ENCODE measurements at regions not wholly inside any gene's neighbourhood (a gene's known extent, or its start where the extent isn't known, plus 50 kb on each side); places are given as distances from the start of the nearest gene placed in this dataset.

DNA sequence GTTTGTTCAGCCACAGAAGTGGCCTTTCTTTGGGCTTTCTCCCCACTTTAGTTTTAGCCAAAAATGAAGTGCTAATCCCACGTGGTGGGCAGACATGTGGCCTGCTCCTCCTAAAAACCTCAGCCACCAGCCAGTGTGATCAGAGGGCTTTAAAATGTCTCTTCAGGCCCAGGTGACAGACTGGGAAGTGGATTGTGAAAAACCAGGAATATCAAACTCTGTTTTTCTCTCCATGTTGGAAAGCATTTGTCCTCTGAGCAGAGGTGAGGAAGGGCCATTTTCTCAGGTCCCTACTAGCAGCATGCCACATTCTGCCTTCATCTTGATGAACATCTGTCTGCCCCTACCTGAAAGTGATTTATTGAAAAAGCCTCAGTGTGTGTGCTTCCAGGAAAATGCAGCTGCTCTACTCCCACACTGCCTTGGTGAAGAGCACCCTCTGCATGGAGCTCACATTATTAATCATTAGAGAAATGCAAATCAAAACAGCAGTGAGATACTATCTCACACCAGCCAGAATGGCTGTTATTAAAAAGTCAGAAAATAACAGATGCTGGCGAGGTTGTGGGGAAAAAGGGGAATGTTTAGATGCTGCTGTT lies 181.2 kb upstream of the DMAC1 start:
- Mint-ChIP-seq H3K36me3 (ENCODE audit: low read depth) (peaks cover 19% of the 10 kb centered on the region), H3K4me3 (no peak overlapping the region), H3K27me3 (ENCODE audit: low read depth) (peaks cover 2% of the 10 kb centered on the region), H3K27ac (no peak overlapping the region), H3K9me3 (peaks cover 4% of the 10 kb centered on the region), H3K4me1 (ENCODE audit: low read depth) (peaks cover 59% of the 10 kb centered on the region)
- DNase-seq (ENCODE audit: low spot score) = no peak

DNA sequence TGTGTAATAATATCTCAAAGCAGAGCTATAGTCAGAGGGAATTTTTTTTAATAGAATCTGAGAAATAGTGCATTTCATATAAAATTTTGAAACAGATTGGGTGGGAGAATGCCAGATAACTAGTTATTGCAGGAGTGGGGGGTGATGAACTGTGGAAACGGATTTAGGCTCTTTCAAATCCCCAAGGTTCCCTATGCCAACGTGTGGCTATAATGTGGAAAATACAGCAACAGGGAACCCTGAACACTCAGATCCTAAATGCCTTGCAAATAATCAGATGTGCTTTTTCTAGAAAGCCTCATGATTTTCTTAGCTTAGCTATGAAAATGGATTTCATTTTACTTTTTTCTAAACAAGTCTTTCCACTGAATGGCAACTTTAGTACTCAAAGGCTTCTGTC lies 180.5 kb upstream of the DMAC1 start:
- Mint-ChIP-seq H3K9me3 (peaks cover 4% of the 10 kb centered on the region), H3K27ac (no peak overlapping the region), H3K27me3 (ENCODE audit: low read depth) (peaks cover 2% of the 10 kb centered on the region), H3K4me3 (no peak overlapping the region), H3K36me3 (ENCODE audit: low read depth) (peaks cover 19% of the 10 kb centered on the region), H3K4me1 (ENCODE audit: low read depth) (peaks cover 62% of the 10 kb centered on the region)
- DNase-seq (ENCODE audit: low spot score) = no peak

DNA sequence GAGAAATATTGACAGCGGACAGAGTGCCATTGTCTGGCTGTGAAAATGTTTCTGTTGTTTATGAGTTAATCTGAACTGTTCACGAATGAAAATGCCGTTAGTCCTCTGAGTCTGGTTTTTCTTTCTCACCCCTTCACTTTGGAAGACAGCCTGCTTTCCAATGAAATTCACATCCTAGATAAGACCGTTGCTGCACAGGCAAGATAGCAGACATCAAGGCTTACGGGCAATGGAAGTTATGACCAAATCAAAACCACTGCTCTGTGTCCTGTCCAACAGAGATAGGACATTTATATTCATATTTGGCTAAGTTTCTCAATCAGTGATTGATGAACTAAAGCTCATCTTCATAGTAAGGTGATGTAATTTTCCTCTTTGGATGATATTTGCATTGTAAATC lies 180.0 kb upstream of the DMAC1 start:
- DNase-seq (ENCODE audit: low spot score) = no peak
- Mint-ChIP-seq H3K9me3 (peaks cover 4% of the 10 kb centered on the region), H3K4me1 (ENCODE audit: low read depth) (peaks cover 66% of the 10 kb centered on the region), H3K27me3 (ENCODE audit: low read depth) (peaks cover 2% of the 10 kb centered on the region), H3K36me3 (ENCODE audit: low read depth) (peaks cover 22% of the 10 kb centered on the region), H3K27ac (no peak overlapping the region), H3K4me3 (no peak overlapping the region)

DNA sequence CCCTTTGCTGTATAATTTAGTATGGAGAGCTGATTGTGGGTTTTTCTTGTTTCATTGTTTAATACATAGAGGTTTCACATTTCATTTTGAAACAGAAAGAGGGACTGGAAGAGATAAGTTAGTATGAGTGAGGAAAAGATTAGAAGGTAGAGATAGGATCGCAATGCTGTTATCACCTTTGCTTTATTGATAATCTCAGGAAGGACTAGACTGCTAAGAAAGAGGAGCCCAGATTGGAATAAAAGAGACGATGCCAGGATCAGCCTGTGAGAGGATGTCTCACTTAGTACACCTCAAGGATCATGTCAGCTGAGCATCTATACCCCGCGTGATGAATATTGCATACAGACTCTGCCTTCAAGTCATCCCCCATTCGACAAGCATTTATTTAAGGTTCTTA lies 178.0 kb upstream of the DMAC1 start:
- H3K27me3 Mint-ChIP-seq (ENCODE audit: low read depth) = peaks cover 2% of the 10 kb centered on the region
- no peak for DNase-seq (ENCODE audit: low spot score)
- H3K4me1 Mint-ChIP-seq (ENCODE audit: low read depth) = peaks cover 72% of the 10 kb centered on the region
- no peaks in the 10 kb centered on the region for H3K9me3 Mint-ChIP-seq
- peak overlapping the region; percentile 96 for H3K27ac Mint-ChIP-seq
- H3K4me3 Mint-ChIP-seq = peak overlapping the region; percentile 58
- peaks cover 18% of the 10 kb centered on the region for H3K36me3 Mint-ChIP-seq (ENCODE audit: low read depth)

DNA sequence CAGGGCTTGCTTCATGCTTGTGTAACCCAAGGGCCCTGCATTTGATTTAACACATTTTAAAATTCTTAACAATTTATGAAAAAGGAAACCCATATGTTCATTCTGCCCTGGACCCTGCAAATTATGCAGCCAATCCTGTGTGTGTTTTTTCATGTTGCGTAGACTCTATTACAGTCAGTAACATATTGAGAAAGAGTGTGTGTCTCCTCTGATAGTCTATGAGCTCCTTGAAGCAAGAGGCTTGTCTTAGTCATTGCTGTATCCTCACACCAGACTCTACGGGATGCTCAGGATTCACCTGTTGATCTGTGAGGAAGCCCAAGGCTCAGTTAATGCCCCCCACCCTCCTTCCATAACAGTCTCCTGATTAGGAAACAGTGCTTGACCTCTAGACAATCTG lies 177.3 kb upstream of the DMAC1 start:
- peaks cover 73% of the 10 kb centered on the region for H3K4me1 Mint-ChIP-seq (ENCODE audit: low read depth)
- H3K27me3 Mint-ChIP-seq (ENCODE audit: low read depth) = peaks cover 2% of the 10 kb centered on the region
- peaks cover 17% of the 10 kb centered on the region for H3K36me3 Mint-ChIP-seq (ENCODE audit: low read depth)
- no peak for DNase-seq (ENCODE audit: low spot score)
- peak overlapping the region; percentile 96 for H3K27ac Mint-ChIP-seq
- H3K9me3 Mint-ChIP-seq = no peaks in the 10 kb centered on the region
- peak overlapping the region; percentile 58 for H3K4me3 Mint-ChIP-seq

DNA sequence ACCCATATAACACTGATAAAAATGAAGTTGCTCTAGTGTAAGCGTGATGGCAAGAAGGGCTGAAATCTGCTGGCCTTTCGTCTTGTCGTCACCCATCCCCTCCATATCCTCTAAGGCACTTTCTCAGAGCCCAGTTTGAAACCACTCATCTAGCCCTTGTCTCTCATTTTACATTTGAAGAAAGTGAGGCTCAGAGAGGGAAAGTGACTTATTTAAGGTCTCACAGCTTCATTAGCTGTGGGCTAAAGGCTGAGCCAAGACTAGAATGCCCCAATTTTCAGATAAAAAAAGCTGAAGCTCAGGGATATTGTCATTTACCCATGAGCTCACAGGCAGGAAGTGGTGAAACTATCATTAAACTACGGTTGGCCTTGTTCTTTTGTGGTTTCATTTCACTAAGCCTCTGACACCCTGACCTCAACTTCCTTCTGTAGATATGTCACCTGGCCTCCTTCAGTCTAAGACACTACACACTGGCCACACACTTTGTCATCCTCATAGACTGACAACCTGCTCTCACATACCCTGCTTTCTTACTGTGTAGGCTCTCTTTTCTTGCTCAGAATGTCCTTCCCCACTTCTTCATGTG lies 176.7 kb upstream of the DMAC1 start:
- H3K9me3 Mint-ChIP-seq = no peaks in the 10 kb centered on the region
- peak overlapping the region; percentile 58 for H3K4me3 Mint-ChIP-seq
- peak; percentile 80 for DNase-seq (ENCODE audit: low spot score)
- peak overlapping the region; percentile 96 for H3K27ac Mint-ChIP-seq
- H3K27me3 Mint-ChIP-seq (ENCODE audit: low read depth) = peaks cover 2% of the 10 kb centered on the region
- peaks cover 67% of the 10 kb centered on the region for H3K4me1 Mint-ChIP-seq (ENCODE audit: low read depth)
- peaks cover 11% of the 10 kb centered on the region for H3K36me3 Mint-ChIP-seq (ENCODE audit: low read depth)

DNA sequence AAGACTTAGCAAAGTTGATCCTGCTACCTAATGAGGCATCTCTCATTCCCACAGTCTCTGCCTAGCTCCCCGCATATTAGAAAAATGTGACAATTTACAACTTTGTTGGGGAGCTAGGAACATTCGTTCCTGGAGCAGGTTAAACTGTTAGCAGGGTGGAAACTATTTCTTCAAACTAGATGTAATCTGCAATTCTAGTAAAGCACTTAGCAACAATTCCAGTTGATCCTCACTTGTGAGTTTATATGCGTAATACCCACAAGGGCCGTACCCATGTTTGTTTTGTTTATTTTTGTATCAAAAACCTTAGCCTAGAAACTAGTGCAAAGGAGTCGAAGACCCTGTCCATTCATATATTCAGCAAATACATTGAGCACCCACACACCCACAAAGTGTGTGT lies 175.8 kb upstream of the DMAC1 start:
- DNase-seq (ENCODE audit: low spot score) = no peak
- peaks cover 2% of the 10 kb centered on the region for H3K27me3 Mint-ChIP-seq (ENCODE audit: low read depth)
- H3K4me1 Mint-ChIP-seq (ENCODE audit: low read depth) = peaks cover 59% of the 10 kb centered on the region
- peaks cover 7% of the 10 kb centered on the region for H3K36me3 Mint-ChIP-seq (ENCODE audit: low read depth)
- H3K27ac Mint-ChIP-seq = peak overlapping the region; percentile 89
- no peaks in the 10 kb centered on the region for H3K9me3 Mint-ChIP-seq
- H3K4me3 Mint-ChIP-seq = peak overlapping the region; percentile 62

DNA sequence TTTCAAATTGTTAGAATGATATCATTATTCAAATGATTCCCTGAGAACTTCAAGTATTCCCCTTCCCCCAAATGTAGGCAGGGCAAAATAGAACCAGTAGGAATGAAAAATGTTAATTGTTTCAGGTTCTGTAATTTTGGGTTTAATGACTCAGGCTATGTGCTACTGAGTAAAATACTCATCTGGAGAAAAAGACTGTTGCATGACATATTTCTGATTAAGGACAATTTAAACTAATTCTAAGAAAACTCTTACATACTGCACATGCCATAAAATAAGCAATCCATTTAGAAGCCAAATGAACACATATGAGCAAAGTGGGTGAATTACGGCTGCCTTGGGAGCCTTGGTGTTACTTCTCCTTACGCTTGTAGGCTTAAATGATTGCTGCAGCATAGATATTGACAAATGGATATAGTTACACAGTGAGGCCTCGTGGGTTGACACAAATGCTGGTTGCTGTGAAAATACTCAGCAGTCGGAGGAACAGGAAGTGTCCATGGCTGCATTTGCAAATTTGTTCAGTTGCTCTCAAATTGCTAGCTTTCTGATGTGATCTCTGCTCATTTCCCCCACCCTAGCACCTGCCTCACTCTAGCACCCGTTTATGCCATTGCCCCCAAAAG lies 174.9 kb upstream of the DMAC1 start:
- Mint-ChIP-seq H3K27me3 (ENCODE audit: low read depth) (no peaks in the 10 kb centered on the region), H3K4me1 (ENCODE audit: low read depth) (peaks cover 53% of the 10 kb centered on the region), H3K36me3 (ENCODE audit: low read depth) (peaks cover 3% of the 10 kb centered on the region), H3K27ac (peak overlapping the region; percentile 89), H3K9me3 (no peaks in the 10 kb centered on the region), H3K4me3 (peak overlapping the region; percentile 62)
- DNase-seq (ENCODE audit: low spot score) = peak; percentile 23

DNA sequence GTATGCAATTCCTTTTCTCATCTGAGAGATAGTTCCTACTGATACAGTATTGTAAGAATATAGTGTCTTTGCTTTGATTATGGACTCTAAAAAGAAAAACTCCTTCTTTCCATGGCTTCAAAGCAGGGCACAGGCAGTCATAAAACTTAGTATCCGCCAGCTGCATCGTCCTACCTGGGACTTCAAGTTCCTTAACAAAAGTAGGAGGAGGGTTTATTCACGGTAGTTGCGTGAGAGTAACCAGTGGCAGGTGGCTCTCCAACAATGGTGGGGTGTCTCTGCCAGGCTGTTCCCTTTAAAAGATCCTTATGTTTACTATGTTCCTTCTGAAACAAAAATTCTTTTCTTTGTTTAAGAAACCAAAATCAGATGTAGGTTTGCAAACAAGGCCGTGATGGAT lies 173.5 kb upstream of the DMAC1 start:
- Mint-ChIP-seq H3K36me3 (ENCODE audit: low read depth) (peaks cover 3% of the 10 kb centered on the region), H3K9me3 (peaks cover 8% of the 10 kb centered on the region), H3K27me3 (ENCODE audit: low read depth) (no peaks in the 10 kb centered on the region), H3K4me3 (no peak overlapping the region), H3K27ac (no peak overlapping the region), H3K4me1 (ENCODE audit: low read depth) (peaks cover 47% of the 10 kb centered on the region)
- DNase-seq (ENCODE audit: low spot score) = no peak

DNA sequence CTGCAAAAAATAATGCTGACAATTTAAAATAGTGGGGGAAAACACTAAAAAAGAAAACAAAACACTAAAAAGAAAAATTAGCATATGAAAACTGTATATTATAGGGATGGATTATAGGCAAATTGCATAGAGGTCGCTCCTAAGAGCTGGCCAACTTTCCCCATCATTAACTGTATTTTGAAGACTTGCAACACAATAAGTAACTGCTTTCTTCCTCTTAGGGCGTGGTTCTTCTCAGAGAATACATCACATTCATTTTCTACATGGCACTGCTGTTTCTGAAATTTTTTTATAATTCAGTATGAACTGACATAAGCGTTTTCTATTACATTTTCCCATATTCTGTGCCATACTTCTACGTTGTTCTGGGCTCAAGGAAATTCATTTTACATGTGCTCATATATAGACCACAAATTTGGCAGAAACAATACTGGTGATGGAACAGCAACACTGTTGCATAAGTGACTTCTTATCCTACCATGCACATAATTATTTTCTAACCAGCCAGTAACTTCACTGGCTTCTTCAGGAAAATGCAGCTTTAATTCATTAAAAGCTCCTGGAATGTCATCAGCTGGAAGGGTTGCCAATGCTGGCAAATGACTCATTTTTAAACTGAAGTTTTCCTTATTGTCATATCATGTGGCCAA lies 171.2 kb upstream of the DMAC1 start:
- peaks cover 5% of the 10 kb centered on the region for H3K36me3 Mint-ChIP-seq (ENCODE audit: low read depth)

DNA sequence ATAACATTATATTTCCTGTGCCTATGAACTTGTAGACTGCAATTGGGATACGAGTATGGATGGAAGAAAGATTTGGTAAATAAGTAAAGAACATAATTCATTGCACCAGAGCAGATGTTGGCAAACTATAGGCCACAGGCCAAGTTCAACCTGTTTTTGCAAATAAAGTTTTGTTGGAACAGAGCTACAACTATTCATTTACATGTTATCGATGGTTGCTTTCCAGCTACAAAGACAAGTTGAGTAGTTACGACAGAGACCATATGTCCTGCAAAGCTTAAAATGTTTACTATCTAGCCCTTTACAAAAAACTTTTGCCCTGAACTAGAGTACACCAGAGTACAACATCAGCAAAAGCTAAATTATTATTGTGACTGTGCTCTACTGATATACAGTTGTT lies 169.1 kb upstream of the DMAC1 start:
- Mint-ChIP-seq H3K27ac (no peak overlapping the region), H3K36me3 (ENCODE audit: low read depth) (peaks cover 2% of the 10 kb centered on the region), H3K4me1 (ENCODE audit: low read depth) (peaks cover 21% of the 10 kb centered on the region), H3K4me3 (no peak overlapping the region), H3K27me3 (ENCODE audit: low read depth) (peaks cover 6% of the 10 kb centered on the region), H3K9me3 (peaks cover 23% of the 10 kb centered on the region)
- DNase-seq (ENCODE audit: low spot score) = no peak

More for the DNA sequence above, 171.2 kb upstream of the DMAC1 start:
- Mint-ChIP-seq H3K27ac (no peak overlapping the region), H3K27me3 (ENCODE audit: low read depth) (no peaks in the 10 kb centered on the region), H3K9me3 (peaks cover 18% of the 10 kb centered on the region), H3K4me1 (ENCODE audit: low read depth) (peaks cover 35% of the 10 kb centered on the region), H3K4me3 (no peak overlapping the region)
- DNase-seq (ENCODE audit: low spot score) = no peak

DNA sequence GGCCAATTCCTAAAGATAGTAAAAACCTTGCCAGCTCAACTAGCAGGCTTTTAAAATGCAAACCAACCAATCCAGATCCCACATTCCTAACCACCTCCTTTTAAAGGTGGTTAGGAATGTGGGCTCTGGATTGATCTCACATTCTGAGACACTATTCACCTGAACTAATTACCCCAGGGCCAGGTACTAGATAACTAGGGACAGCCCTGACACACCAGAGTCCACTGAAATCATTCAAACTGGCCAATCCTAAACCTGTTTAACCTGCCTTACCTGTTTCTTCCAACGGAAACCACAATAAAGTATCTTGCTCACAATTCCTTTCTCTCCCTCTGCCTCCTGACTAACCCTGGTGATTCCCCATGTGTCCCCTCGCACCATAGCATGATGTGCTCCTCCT lies 168.3 kb upstream of the DMAC1 start:
- H3K36me3 Mint-ChIP-seq (ENCODE audit: low read depth) = peaks cover 2% of the 10 kb centered on the region
- H3K27me3 Mint-ChIP-seq (ENCODE audit: low read depth) = peaks cover 6% of the 10 kb centered on the region
- peaks cover 14% of the 10 kb centered on the region for H3K4me1 Mint-ChIP-seq (ENCODE audit: low read depth)
- no peak overlapping the region for H3K27ac Mint-ChIP-seq
- peaks cover 23% of the 10 kb centered on the region for H3K9me3 Mint-ChIP-seq
- no peak for DNase-seq (ENCODE audit: low spot score)
- no peak overlapping the region for H3K4me3 Mint-ChIP-seq

DNA sequence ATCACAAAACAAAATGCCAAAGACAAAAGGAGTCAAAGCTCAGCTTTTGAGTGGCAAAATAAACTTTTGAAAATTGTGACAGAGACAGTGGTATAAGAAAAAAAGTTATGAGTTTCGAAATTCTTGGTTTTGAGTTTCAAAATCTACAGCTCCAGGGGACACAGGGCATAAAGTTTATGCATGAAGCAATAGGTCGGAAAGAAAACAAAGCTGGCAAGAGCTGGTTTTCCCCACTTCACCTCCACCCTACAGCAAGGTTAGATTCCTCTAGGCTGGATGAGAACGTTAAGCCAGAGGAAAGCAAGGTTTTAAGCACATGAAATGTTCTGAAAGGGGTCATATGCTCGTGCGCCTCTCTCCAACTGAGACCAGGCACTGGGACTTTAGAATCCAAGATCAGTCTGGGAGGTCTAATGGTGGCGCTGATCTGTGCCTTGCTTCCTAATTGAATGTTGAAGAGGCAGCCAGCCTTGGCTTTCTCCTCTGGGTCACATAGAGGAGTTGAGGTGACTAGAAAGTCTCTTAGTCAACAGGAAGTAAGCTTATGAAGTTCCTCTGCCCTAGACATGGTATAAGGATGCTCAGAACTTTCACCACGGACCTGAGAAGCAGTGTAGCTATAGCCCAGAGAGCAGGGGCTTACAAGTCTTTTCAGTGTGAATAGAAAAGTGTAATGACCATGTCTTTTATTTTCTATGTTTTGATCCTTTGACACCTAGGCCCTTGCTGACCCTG lies 167.7 kb upstream of the DMAC1 start:
- Mint-ChIP-seq H3K27me3 (ENCODE audit: low read depth) (peaks cover 6% of the 10 kb centered on the region), H3K9me3 (peaks cover 23% of the 10 kb centered on the region), H3K36me3 (ENCODE audit: low read depth) (peaks cover 2% of the 10 kb centered on the region), H3K27ac (no peak overlapping the region), H3K4me1 (ENCODE audit: low read depth) (peaks cover 9% of the 10 kb centered on the region), H3K4me3 (no peak overlapping the region)
- no peak for DNase-seq (ENCODE audit: low spot score)

DNA sequence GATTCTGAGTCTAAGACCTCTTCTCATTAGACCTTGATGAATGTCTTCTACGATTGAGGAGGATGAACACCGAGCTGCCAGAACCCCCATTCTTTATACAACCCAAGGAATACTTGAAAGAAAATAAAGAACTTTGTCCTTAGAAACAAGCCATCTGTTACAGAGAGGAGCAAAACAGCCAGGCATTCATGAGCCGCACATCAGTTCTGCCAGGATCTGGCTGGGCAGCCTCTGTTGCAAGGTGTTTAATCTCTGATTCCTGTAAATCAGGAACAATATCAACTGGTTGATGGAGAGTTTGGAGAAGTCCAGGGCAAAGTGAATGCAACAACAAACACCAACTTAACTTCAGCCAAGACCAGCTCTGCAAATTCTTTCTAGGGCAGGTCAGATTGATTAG lies 165.5 kb upstream of the DMAC1 start:
- peaks cover 2% of the 10 kb centered on the region for H3K36me3 Mint-ChIP-seq (ENCODE audit: low read depth)
- H3K27me3 Mint-ChIP-seq (ENCODE audit: low read depth) = peaks cover 6% of the 10 kb centered on the region
- peaks cover 23% of the 10 kb centered on the region for H3K9me3 Mint-ChIP-seq
- no peak overlapping the region for H3K4me3 Mint-ChIP-seq
- H3K27ac Mint-ChIP-seq = no peak overlapping the region
- DNase-seq (ENCODE audit: low spot score) = no peak
- peaks cover 8% of the 10 kb centered on the region for H3K4me1 Mint-ChIP-seq (ENCODE audit: low read depth)

Data from T-helper 2 cell treated with Interferon-gamma antibody and Interleukin-4, amounts not matched to agents 5 μg/mL and 100 μg/mL, for 36 hours (primary cell).